Effector memory CD4-positive, alpha-beta T cell (primary cell): ENCODE measurements at regions not wholly inside any gene's neighbourhood (a gene's known extent, or its start where the extent isn't known, plus 50 kb on each side); places are given as distances from the start of the nearest gene placed in this dataset.

Source experiments
- DNase-seq, 3 donors: peaks; one replicate each; pipeline ENCODE4 v3.0.0-alpha.2; 2020
- H3K27ac ChIP-seq: 2 replicates; pipeline ENCODE4 v1.7.0; 2013; ENCODE audit warnings: mild to moderate bottlenecking, low read length, moderate library complexity; ENCODE audit not compliant: insufficient read depth, poor library complexity, severe bottlenecking
- H3K27me3 ChIP-seq: replicated peaks from 2 replicates; pipeline ENCODE4 v1.7.0; 2013; ENCODE audit warnings: mild to moderate bottlenecking, low read length; ENCODE audit not compliant: insufficient read depth, control insufficient read depth, poor library complexity, severe bottlenecking
- H3K36me3 ChIP-seq: 2 replicates; pipeline ENCODE4 v1.7.0; 2013; ENCODE audit warnings: mild to moderate bottlenecking, low read length, moderate library complexity; ENCODE audit not compliant: control insufficient read depth, insufficient read depth
- H3K4me1 ChIP-seq: 2 replicates; pipeline ENCODE4 v1.7.0; 2013; ENCODE audit warnings: low read length, mild to moderate bottlenecking; ENCODE audit not compliant: control insufficient read depth, insufficient read depth, poor library complexity, severe bottlenecking
- H3K4me3 ChIP-seq: 2 replicates; pipeline ENCODE4 v1.7.0; 2013; ENCODE audit warnings: low read length, low read depth, mild to moderate bottlenecking; ENCODE audit not compliant: insufficient read depth, poor library complexity, severe bottlenecking
- H3K9me3 ChIP-seq: 2 replicates; pipeline ENCODE4 v1.7.0; 2013; ENCODE audit warnings: mild to moderate bottlenecking, low read length, moderate library complexity; ENCODE audit not compliant: control insufficient read depth

GRCh38 chr5:72020161-72020983 lies 86.9 kb upstream of the MAP1B start:
- H3K4me1 ChIP-seq = no peaks in the 10 kb centered on the region
- no peak for DNase-seq
- H3K9me3 ChIP-seq = no peaks in the 10 kb centered on the region

GRCh38 chr5:72021651-72022357 lies 85.5 kb upstream of the MAP1B start:
- DNase-seq = no peak
- no peaks in the 10 kb centered on the region for H3K9me3 ChIP-seq
- no peaks in the 10 kb centered on the region for H3K36me3 ChIP-seq
- H3K27ac ChIP-seq = no peak overlapping the region
- no peaks in the 10 kb centered on the region for H3K27me3 ChIP-seq
- H3K4me1 ChIP-seq = no peaks in the 10 kb centered on the region
- no peak overlapping the region for H3K4me3 ChIP-seq

More at GRCh38 chr5:72020161-72020983, 86.9 kb upstream of the MAP1B start:
- no peaks in the 10 kb centered on the region for H3K36me3 ChIP-seq
- no peaks in the 10 kb centered on the region for H3K27me3 ChIP-seq
- no peak overlapping the region for H3K4me3 ChIP-seq
- no peak overlapping the region for H3K27ac ChIP-seq

- Histone ChIP-seq H3K27me3 (no peaks in the 10 kb centered on the region), H3K4me3 (no peak overlapping the region), H3K36me3 (no peaks in the 10 kb centered on the region), H3K4me1 (no peaks in the 10 kb centered on the region), H3K27ac (no peak overlapping the region), H3K9me3 (no peaks in the 10 kb centered on the region)
- no peak for DNase-seq
These were observed 78.9 kb upstream of the MAP1B start for GRCh38 chr5:72028382-72028781.

GRCh38 chr5:72030237-72030636 lies 77.0 kb upstream of the MAP1B start:
- H3K36me3 ChIP-seq = no peaks in the 10 kb centered on the region
- H3K4me3 ChIP-seq = no peak overlapping the region
- no peaks in the 10 kb centered on the region for H3K9me3 ChIP-seq
- DNase-seq = no peak
- no peak overlapping the region for H3K27ac ChIP-seq
- no peaks in the 10 kb centered on the region for H3K27me3 ChIP-seq
- H3K4me1 ChIP-seq = no peaks in the 10 kb centered on the region

- H3K9me3 ChIP-seq = no peaks in the 10 kb centered on the region
- no peak overlapping the region for H3K4me3 ChIP-seq
- H3K27ac ChIP-seq = no peak overlapping the region
- no peaks in the 10 kb centered on the region for H3K27me3 ChIP-seq
- no peaks in the 10 kb centered on the region for H3K4me1 ChIP-seq
- DNase-seq = no peak
- no peaks in the 10 kb centered on the region for H3K36me3 ChIP-seq
These were observed 74.5 kb upstream of the MAP1B start for GRCh38 chr5:72032788-72033187.

GRCh38 chr5:72034770-72035169 lies 72.5 kb upstream of the MAP1B start:
- H3K27me3 ChIP-seq = no peaks in the 10 kb centered on the region
- H3K27ac ChIP-seq = no peak overlapping the region
- H3K4me3 ChIP-seq = no peak overlapping the region

GRCh38 chr5:72035831-72036230 lies 71.4 kb upstream of the MAP1B start:
- Histone ChIP-seq H3K9me3 (no peaks in the 10 kb centered on the region), H3K36me3 (no peaks in the 10 kb centered on the region), H3K4me1 (no peaks in the 10 kb centered on the region), H3K27ac (no peak overlapping the region), H3K27me3 (no peaks in the 10 kb centered on the region), H3K4me3 (no peak overlapping the region)
- DNase-seq = no peak

More at GRCh38 chr5:72034770-72035169, 72.5 kb upstream of the MAP1B start:
- Histone ChIP-seq H3K4me1 (no peaks in the 10 kb centered on the region), H3K9me3 (no peaks in the 10 kb centered on the region), H3K36me3 (no peaks in the 10 kb centered on the region)
- DNase-seq = no peak

GRCh38 chr5:72036951-72037350 lies 70.3 kb upstream of the MAP1B start:
- no peak overlapping the region for H3K27ac ChIP-seq
- H3K9me3 ChIP-seq = no peaks in the 10 kb centered on the region
- no peak for DNase-seq
- H3K36me3 ChIP-seq = no peaks in the 10 kb centered on the region
- no peak overlapping the region for H3K4me3 ChIP-seq
- no peaks in the 10 kb centered on the region for H3K27me3 ChIP-seq
- no peaks in the 10 kb centered on the region for H3K4me1 ChIP-seq

GRCh38 chr5:72040513-72040912 lies 66.8 kb upstream of the MAP1B start:
- Histone ChIP-seq H3K4me1 (no peaks in the 10 kb centered on the region), H3K9me3 (no peaks in the 10 kb centered on the region), H3K27me3 (no peaks in the 10 kb centered on the region), H3K27ac (no peak overlapping the region), H3K4me3 (no peak overlapping the region), H3K36me3 (no peaks in the 10 kb centered on the region)
- no peak for DNase-seq

GRCh38 chr5:72041654-72042053 lies 65.6 kb upstream of the MAP1B start:
- no peak overlapping the region for H3K27ac ChIP-seq
- no peaks in the 10 kb centered on the region for H3K36me3 ChIP-seq
- no peaks in the 10 kb centered on the region for H3K27me3 ChIP-seq
- no peak for DNase-seq
- no peaks in the 10 kb centered on the region for H3K4me1 ChIP-seq
- no peaks in the 10 kb centered on the region for H3K9me3 ChIP-seq
- H3K4me3 ChIP-seq = no peak overlapping the region
